ELR (cell line): ENCODE measurements at regions not wholly inside any gene's neighbourhood (a gene's known extent, or its start where the extent isn't known, plus 50 kb on each side); places are given as distances from the start of the nearest gene placed in this dataset.
A peak's percentile ranks its signal among the peaks of the same experiment; 100 is the strongest.
"Not testable (repeated sequence)": the region's sequence is repeated elsewhere in the genome, so short reads cannot be mapped to it uniquely, and the experiment has no call there.

Experiments
- DNase-seq: peaks from one replicate; pipeline ENCODE4 v3.0.0-alpha.2; 2015; ENCODE audit warnings: low read depth

DNA sequence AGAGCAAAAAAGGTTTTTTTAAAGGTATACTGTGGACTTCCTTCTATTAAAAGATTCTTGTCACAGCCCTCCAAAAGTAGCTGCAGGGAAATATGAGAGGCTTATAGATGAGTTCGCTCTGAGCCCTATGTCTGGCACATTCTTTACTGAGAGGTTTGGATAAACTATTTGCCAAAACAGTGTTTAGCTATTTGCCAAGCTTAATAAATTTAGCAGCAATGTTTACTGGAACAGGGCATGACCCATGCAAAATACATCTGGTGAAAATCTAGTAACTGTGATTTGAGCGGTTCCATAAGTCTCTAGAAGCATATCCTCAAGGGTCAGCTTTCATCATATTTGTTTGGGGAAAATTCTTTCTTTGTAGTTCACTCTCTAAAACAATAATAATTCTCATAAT, 1696.7 kb upstream of the PIK3C3 start:
- no peak for DNase-seq

DNA sequence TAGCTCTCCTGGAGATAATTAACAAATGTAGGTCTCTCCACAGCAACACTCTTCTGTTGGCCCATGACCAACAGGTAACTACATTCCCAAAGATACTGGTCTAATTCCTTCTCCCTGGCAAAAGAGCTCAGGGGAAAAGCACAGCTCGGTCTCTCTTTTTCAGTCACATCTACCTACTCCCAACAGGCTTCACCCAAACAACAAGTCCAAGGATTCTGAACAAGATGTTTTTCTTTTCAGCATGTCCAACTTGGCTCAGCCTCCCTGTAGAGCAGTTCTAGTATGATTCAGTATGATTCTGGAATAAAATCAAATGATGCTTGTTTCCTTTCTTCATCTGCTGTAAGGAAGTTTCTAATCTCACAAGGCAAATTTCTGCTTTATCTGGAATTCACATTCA, 1704.8 kb upstream of the PIK3C3 start:
- DNase-seq = no peak

DNA sequence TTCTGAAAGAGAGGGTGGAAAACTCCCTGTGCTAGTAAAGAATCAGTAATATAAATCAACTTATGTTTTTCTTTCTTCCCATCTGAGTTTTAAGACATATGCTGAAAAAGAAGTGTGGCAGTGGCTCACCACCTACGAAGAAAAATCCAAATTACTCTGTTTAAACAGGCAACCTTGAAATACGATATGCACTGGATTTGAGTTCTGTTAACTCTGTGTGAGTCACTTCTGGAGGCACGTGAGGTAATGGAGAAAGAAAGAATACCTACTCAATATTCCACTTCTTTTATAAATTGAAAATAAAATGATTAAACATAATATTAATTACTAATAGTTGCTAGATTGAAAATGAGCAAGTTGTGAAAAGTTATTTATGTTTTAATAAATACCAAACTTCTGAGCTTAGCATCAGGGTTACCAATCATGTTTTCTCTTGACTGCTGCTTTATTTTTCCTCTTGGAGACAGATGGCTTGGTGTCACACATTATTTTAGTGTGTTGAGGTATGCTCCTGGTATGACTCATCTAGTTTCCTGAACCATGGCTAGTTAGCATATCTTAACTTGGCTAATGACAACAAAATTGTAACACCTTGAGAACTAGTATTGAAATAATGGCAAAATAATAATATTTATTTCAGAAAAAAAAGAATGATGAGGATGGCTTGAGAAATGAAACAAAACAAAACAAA, 1705.5 kb upstream of the PIK3C3 start:
- DNase-seq = no peak

DNA sequence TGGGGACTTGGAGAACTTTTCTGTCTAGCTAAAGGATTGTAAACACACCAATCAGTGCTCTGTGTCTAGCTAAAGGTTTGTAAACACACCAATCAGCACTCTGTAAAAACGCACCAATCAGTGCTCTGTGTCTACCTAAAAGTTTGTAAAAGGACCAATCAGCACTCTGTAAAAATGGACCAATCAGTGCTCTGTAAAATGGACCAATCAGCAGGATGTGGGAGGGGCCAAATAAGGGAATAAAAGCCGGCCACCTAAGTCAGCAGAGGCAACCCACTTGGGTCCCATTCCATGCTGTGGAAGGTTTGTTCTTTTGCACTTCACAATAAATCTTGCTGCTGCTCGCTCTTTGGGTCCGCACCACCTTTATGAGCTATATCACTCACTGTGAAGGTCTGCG, 1709.4 kb upstream of the PIK3C3 start:
- not testable (repeated sequence) for DNase-seq

DNA sequence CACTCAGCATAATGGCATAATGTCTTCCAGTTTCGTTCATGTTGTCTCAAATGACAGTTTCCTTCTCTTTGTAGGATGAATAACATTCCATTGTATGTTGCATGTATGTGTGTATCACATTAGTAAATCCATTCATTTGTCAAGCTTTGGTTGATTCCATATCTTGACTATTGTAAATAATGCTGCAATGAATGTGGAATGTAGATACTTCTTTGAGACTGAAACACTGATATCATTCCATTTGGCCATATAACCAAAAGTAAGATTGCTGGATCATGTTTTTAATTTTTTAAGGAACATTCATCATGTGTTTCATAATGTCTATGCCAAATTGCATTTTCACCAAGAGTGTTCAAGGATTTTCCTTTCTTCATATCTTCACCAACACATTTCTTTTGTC, 1711.4 kb upstream of the PIK3C3 start:
- no peak for DNase-seq

DNA sequence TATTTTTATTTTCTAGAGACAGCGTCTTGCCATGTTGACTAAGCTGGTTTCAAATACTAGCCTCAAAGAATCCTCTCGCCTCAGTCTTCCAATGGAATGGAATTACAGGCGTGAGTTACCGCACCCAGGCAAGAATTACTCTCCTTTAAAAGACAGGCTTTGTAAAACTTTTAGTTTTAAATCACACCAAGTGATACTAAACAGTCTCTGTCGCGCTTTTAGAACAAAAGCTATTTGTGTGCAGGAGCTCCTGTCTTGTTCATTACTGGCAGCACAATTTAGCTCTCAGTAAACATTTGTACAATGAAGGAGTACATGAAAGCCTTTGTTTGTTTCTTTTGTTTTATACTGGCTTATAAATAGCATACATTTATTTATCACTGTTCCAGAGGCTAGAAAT, 1719.2 kb upstream of the PIK3C3 start:
- DNase-seq = no peak

DNA sequence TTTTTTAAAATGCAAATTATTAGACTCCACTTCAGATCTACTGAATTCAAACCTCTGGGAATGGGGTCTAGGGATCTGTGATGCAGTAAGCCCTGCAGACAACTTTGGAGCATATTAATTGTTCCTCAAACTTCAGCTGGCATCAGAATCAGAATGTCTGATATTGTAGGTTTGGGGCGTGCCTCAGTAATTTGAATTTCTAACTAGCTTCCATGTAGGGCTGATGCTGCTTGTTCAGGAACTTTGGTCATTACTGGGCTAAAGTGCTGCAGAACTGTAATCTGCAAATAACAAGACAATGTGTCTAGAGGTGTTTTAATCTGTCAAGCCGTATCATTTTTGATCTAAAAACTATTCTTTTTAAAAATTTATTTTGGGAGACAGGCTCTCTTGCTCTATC, 1719.7 kb upstream of the PIK3C3 start:
- no peak for DNase-seq

DNA sequence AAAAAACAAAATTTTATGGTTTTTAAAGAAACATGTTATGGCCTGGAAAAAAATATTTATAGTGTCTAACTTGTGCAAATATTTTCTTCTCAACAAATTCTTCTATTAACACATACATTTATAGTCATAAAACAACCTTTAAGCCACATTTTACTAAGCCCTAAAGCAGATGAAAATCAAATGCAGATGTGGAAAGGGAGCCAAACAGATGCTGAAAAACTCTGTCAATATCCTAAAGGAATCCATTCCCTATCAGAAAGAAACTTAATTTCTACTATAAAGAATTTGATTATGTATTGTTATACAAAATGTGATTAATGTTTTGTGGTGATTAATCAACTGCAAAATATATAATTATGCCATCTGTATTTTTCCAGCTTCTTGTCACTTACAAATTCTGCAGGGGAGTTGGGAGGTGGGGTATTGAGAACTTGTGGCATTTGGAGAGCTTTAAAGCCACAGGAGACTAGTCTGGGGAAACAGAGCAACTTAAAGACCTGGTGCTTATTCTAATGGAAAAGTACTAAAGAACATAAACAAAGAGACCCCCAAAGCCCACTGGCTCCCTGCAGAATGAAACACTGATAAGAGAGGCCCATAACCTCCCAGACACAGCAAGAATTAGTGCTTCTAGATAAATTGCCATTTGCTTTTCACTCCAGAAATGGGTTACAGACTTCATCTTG, 1721.0 kb upstream of the PIK3C3 start:
- DNase-seq = no peak

DNA sequence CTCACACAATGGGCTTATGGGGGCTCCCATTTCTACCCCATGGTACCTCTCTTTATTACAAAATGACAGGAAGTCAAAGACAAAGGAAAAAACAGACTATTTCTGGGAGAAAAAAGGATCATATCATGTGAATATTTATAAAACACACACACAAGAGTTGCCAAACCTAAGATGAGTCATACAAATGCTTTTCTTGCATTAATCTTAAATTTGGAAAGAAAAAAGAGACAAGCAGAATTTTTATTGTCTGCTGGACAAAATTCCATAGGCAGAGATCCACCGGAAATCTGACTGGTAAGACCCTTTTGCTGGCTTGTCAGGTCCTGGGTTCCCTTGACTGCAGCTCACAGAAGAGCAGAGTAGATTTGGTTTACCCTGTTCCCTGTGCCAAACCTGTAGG, 1732.3 kb upstream of the PIK3C3 start:
- DNase-seq = no peak

DNA sequence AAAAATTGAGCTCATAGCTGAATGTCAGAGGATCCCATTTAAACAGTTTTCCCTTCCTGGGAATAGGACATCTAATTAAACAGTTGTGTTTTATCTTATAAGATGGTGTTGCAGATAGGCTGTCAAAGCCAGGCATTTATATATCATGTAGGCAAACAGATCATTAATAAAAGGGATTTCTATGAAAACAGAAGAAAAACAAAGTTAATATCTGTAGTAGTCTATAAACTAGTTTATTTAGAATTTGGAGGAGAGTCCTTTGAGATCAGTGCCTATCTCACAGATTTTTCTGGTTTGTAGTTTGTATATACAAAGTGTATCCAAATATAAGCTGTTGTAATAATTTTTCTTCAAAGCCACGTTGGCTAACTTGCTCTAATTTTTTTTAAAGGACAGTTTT, 1738.2 kb upstream of the PIK3C3 start:
- DNase-seq = no peak

DNA sequence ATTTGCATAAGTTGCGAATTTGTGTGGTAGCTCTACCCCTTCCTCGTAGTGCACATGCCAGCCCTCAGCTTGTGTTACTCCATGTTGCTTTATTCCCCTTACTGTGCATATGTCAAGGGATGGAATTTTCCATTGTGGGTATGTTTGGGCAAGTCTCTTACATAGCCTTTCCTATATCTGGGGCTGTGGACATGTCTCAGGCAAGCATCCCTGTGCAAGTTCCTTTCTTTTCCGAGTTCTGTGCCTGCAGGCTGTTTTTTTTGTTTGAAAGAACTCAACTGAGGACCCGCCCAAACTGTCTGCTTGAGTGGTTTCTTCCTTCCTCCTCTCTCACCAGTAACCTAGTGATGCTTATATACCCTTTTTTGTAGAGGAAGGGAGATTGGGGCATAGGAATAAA, 1739.1 kb upstream of the PIK3C3 start:
- no peak for DNase-seq

DNA sequence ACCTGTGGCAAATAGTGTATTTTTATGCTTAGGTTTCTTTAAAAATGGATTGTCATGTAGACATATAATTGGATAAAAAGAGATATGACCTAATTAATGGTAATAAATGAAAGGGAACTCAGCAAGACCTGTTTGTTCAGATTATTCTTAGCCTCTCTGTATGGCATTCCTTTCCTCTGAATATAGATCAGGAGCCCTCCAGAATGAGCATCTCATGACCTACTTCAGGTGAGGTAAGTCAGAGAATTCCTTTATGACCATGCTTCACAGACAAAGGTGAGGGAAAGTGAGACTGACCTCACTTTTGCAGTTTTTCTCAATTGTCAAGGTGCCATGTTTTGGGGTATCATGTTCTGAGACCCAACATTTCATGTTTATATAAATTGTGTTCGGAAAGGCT, 1744.3 kb upstream of the PIK3C3 start:
- no peak for DNase-seq

DNA sequence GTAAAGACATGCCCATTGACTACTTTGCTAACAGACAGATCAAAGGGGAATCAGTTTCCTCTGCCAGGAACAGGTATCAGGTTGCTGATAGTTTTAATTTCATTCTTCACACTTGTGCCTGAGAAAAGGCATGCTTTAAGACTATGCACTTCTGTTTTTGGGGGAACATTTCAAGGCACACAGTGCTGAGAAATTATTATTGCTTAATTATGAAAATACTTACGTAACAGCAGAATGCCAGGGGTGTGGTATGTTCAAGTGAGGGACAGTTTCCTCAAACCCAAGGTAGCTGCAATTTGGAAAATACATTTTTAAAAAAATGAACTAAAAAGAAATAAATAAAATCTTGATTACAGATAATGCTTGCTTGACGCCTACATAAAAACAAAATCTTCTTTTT, 1746.1 kb upstream of the PIK3C3 start:
- DNase-seq = no peak

DNA sequence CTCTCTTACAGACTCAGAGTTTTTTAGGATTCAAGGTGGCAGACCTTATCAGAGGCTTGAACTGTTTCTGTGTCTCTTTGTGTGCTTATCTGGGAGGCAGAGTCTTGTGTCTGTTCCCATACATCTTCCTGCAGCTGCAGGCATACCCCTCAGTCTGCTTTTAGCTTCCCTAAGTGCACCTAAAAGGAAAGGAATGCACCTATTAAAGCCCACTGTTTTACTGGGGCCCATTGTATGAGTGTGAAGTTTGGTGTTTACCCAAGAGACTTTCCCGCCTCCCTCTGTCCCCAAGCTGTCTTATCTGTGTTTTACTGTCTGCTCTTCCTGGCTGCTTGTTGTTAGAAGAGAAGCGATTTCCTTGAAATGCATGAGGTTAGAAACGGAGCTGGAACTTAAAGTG, 1757.3 kb upstream of the PIK3C3 start:
- DNase-seq = no peak

DNA sequence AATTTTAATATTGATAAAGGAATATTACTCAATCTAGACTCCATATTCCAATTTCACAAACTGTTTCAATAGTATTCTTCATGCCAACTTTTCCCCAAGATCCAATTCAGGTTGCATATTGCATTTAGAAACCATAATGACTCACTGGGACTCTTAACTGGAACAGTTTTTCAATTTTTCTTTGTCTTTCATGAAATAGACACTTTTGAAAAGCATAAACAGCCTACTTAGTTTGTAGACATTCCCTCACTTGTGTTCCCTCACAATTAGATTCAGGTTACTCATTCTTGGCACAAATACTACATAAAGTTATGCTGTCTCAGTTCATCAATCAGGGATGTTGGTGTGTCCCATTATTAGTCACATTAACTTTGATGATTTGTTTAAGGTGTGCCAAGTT, 1768.4 kb upstream of the PIK3C3 start:
- no peak for DNase-seq

DNA sequence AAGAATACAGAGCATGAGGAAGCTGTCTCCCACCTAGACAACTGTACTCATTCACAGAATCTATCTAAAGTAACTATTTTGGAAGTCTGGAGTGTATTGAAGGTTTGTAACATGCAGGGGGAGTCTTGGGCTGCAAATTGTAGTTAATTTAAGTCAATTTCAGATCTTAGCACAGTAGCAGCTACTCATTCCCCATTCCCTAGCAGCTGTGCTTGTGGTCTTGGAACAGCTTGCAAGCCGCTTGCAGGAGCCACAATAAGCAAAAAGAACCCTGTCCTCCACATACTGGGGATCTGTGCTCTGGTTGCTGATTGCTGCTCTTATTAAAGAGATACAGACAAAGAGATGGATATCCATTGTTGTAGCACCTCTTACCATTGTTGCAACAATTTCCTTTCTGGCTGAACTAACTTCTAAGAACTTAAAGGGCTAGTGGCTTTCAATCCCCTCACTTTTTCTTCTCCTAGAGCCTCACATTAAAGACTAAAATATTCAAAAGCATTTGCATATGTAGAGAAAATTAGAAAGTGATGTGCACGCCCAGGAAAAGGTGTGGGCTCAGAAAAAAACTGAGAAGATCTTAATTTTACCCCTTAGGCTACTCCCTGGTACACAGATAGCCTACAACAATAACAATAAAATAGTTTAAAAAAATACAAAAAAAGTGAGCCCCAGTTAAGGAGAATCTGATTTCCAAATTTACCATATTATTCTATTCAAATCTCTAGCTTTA, 1775.1 kb upstream of the PIK3C3 start:
- no peak for DNase-seq

DNA sequence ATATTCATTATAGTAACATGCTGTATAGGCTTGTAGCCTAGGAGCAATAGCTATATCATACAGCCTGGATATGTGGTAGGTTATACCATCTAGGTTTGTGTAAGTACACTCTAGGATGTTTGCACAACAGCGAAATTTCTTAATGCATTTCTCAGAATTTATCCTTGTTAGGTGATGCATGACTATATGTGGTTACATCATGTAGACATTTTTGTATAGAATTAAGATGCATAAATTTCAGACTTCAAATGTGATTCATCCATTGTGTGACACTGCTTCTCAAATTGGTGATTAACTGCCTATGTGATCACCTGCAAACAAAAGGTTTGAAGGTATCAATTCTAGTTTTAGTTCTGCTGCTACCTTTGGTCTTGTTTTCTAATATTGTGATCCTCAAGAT, 1787.0 kb upstream of the PIK3C3 start:
- no peak for DNase-seq

DNA sequence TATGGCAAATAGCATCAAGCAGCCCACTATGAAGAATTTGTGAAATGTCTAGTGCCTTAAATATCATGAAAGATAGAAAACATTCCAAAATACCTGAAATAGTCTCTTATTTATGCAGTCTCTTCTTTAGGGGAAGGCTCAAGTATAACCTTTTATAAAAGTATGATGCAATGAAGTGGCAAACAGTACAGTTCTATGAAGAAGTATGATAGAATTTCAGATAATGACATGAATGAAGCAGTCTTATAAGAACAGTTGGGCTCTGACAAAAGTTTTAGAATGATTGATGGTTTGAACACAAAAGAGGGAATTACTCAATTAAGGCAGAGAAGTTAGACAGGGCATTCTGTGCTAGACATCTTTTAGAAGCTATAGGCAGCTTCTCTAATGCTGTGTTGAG, 1791.8 kb upstream of the PIK3C3 start:
- no peak for DNase-seq

DNA sequence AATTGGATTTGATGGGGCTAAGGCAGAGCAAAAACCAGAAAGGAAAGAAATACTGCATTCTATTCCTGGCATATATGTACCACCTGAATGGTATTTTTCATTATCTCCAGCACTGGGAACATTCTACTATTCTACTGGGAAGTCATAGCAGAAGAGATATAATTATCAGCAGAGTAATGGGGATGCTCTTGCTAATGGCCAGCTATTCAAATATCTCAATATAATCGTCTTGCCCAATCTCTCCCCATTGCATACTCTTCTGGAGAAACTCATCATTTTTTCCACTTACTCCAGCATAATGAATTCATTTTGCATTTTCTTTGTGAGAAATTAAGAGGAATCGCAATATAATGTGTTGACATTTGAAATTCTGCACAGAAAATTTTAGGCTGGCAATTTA, 1794.7 kb upstream of the PIK3C3 start:
- no peak for DNase-seq

DNA sequence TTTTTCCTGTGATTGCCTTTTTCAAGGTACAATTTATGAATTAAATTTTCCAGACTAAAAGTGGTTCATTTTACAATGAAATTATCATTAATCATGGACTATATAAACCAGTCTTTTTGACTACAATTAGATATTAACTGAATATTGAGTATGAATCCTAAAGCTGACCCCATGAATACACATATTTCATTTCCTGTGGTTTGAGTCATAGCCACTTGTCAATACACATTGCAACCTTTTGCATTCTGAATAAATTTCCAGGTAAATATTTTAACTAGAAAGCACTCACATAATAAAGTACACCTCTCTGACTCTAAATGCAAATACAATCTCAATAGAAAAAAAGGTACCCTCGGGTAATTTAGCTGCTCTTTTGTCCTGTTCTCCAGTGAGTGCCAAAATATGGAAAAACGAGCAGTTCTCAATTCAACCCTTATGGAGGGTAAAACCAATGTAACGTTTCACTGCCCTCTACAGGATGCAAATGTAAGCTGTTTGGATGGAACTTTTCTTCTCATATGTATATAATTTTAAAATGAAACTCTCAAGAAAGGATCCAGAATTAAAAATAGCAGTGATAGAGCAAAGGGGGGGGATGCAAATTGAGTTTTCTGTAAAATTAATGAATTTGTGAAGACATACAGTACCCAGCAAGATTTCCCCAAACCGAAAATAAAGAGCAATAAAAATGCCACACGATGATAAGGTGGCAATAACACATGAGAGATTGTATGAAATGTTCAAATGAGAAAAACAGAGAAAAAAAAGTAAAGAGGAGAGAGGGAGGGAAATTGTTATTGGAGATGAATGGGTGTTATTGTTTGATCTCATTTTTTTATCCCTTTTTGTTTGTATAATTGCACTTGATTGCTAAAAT, 1795.7 kb upstream of the PIK3C3 start:
- peak; percentile 17 for DNase-seq

DNA sequence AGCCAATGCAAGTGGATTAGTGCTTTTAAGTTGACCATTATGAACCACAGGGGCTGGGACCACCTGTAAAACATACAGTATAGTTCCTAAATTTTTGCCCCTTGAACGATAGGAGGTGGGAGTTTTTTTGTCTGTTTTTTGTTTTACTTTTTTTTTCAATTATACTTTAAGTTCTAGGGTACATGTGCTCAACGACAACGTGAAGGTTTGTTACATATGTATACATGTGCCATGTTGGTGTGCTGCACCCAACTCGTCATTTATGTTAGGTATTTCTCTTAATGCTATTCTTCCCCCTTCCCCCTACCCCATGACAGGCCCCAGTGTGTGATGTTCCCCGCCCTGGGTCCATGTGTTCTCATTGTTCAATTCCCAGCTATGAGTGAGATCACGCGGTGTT, 1797.9 kb upstream of the PIK3C3 start:
- no peak for DNase-seq

DNA sequence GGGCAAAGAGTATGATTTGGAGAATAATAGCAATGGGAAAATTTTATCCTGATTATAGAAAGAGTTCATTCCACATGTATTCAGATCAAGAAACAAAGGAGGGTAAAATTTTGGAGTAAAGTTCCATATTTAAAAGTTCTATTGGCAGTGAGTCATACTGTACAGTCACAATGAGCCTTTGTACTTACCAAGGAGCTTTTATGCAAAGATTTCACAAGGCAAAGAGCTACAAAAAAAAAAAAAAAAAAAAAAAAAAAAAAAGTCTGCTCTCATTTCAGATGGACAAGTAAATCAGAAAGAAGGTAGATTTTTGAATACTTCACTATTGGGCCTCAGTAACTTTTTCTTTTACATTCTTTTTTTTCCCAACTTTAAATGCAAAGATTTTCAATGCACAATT, 1802.2 kb upstream of the PIK3C3 start:
- no peak for DNase-seq

DNA sequence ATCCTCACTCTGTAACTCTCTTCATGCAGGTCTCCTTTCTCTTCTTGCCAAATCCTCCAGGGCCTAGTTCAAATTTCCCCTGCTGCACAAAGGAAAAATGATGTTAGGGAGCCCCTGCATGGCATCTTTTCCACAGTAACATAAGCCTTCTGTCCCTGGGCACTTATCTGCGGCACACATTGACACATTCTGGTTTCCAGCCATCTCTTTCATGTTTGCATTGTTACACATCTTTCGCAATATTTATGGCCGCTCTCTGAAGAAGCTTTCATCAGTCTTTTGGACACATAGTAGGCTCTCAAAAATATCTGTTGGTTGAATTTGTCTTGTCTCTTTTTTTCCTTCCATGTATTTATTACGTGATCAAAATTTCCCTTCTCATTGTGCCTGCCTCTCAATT, 1806.1 kb upstream of the PIK3C3 start:
- DNase-seq = no peak
